HG02973 (cell line): ENCODE measurements at regions not wholly inside any gene's neighbourhood (a gene's known extent, or its start where the extent isn't known, plus 50 kb on each side); places are given as distances from the start of the nearest gene placed in this dataset.
A peak's percentile ranks its signal among the peaks of the same experiment; 100 is the strongest.

Experiments used
- ATAC-seq: cut with Tn5 transposase; IDR thresholded peaks from one replicate; pipeline ENCODE4 v1.9.1; 2021; ENCODE audit warnings: moderate library complexity; ENCODE audit not compliant: unreplicated experiment

DNA sequence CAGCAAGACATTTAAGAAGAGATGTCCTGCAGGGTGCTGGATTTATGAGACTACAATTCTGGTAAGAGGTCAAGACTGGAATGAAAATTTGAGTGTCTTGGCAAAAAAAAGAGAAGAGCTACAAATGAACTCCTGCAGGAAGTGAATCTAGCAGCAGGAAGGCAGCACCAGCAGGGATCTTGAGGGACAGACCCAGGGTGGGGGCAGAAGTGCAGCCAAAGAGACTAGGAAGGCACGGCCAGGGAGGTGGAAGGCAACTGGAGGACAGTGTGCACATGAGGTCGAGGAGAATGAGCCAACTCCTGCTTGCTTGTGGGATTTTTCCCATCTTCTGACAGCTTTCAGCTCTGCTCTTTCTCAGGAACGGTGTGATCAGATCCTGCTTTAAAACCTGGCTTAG lies 263.2 kb downstream of the BUD13 start:
- no peak for ATAC-seq

- ATAC-seq: no peak
These were observed 264.7 kb downstream of the BUD13 start for GRCh38 chr11:116507849-116508695.

DNA sequence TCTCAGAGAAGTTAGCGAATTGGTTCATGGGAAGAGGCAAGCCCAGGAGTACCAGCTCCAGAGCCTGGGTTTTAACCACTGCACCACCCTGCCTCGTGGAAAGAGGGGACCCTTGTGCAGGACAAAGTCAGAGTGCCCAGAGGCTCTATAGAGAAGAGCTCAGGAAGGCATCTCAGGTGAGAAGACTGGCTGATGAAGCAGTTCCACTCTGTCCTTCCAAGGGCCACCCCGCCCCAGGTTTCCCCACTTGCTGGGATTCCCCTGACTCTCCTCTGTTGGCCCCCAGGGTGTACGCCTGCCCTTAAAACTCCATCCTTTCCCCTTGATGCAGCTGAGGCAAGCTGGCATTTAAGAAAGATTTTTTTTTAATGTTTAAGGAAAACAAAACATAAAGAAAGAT lies 265.8 kb downstream of the BUD13 start:
- no peak for ATAC-seq

- no peak for ATAC-seq
These were observed 266.4 kb downstream of the BUD13 start for GRCh38 chr11:116506263-116506825.

DNA sequence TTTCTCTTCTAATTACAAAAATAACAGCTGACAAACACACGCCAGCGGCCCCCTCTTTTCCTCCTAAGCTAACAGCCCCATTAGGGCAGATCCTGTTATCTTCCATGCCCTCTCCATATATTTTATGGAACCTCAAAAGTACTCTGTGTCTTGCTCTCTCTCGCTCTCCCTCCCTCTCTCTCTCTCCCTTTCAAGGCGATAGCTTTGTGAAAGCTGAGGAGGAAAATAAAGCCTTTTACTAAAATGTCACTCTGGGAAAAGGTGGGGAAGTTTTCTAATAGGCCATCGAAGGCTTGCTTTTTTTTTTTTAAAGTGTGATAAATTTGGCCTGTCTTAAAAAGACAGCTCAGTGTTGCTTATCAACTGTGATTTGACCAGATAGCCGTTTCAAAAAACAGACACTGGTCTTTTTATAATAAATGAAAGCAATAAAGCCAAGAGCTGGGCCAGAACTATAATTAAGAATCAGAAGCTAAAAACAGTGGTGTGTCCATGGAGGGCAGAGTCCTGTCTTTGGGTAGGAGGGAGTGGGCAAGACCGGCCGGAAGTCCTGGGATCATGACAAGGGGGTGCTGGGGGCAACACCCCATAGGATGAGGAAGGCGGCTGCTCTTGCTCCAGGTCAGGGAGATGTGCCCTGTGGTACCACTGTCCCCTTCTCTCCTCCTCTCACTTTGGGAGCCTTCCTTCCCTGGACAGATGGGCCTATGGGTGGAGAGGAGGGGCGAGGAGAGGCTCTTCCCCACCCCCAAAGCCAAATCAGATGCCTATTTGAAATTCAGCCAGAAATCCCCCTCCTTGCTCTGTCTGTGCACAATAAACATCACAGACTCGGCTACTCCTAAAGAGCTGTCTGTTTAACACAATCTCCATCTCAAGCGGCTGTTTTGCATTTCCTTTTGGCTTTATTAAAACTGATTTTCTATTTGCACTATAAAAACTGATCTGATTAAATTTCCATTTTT lies 267.2 kb downstream of the BUD13 start:
- no peak for ATAC-seq

DNA sequence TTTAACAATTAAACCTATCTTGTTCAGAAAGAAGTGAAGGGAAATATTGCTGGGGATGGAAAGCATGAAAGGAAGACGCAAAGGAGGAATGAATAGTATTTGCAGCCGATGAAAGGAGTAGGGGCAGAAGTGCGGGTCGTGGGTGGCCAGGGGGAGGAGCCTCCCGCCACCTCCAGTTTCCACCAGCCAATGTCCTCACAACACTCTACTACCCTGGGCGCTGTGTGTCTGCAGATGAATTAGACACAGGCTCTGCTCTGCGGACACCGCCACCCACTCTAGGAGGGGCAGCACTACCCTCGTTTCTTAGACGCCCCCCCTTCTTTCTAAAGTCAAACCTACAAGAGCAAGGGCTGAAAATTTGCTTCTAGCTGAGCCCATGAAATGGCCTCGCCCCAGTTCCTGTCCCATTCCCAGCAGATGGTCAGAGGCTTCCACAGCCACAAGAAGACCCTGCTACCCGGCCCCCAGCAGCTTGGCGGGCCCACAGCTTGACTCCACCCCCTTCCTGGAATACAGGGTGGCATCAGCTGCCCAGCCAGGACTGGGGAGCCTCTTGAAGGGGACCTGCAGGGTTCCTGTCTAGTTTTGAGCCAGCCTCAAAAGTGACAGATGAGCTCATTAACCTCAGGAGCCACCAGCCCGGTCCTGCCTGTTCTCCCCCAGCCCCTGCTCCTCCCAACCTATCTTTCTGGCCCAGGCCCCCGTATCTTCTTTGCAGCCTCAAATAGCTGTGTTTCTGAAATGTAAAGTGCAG lies 268.1 kb downstream of the BUD13 start:
- ATAC-seq: no peak

DNA sequence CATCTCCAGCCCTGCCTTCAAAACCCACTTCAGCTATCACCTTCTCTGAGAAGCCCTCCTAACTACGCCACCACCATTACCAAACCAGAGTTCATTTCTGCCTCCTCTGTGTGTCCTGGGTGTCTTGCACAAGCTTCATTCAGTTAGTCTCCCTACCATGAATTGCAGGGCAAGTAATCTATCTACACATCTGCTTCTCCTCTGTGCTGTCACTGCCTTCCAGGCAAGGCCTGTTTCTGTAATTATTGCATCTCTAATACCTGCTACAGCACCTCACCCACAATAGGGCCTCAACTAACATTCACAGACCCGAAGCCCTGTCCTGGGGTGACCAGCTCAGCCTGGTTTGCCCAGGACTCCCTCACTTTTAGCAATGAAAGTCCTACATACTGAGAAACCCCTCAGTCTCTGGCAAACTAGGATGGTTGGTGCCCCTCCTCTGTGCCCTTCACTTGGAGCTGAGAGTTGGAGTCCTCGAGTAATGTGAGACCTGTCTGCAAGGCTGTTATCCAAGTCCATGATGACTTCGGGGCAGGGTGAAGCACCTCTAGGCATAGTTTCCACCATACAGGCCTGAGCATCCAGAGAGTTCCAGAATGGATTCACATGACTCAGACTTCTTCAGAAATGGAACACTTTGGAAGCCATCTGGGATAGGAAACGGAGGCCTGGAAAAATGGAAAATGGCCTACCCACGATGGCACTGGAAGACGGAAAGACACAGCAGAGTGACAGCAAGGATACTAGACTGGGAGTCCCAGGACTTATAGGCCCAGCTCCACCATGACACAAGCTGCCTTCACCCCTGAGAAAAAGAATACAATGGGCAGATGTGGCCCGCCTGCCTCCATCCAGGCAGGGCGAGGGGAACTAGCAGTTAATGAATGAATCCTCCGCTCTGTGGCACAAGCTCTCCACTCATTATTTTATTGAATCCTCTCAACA lies 269.3 kb downstream of the BUD13 start:
- no peak for ATAC-seq

GRCh38 chr11:116502641-116503061 lies 270.1 kb downstream of the BUD13 start:
- ATAC-seq: no peak

- ATAC-seq: no peak
These were observed 271.1 kb downstream of the BUD13 start for GRCh38 chr11:116501728-116502127.

DNA sequence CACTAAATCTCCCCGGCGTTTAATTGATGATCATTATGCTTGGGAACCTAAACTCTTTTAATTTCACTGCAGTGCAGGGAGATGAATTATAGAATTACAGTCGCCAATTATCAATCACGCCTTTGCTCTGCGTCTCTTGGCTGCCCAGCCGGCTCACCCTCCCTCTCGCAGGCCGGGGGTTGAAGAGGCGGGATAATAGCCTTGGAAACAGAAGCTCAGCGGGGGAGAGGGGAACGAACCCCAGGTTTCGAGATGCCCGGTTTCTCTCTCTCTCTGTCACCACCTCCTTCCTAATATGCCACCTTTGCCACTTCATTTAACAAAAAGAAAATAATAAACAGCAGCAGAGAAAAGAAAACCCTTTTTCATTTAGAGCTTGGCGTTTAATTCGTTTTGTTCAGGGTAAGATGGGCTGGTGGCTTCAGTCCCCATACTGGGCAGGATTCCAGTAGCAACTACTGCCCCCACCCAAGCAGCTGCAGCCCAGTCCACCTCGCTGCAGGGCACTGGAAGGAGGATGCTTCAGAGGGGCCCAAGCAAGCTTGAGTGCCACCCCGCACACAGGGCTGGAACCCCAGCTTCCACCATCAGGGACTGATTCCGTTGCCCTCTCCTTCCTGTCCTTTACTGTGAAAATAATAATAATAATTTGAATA lies 271.7 kb downstream of the BUD13 start:
- ATAC-seq: no peak

GRCh38 chr11:116500026-116500946 lies 272.5 kb downstream of the BUD13 start:
- no peak for ATAC-seq

DNA sequence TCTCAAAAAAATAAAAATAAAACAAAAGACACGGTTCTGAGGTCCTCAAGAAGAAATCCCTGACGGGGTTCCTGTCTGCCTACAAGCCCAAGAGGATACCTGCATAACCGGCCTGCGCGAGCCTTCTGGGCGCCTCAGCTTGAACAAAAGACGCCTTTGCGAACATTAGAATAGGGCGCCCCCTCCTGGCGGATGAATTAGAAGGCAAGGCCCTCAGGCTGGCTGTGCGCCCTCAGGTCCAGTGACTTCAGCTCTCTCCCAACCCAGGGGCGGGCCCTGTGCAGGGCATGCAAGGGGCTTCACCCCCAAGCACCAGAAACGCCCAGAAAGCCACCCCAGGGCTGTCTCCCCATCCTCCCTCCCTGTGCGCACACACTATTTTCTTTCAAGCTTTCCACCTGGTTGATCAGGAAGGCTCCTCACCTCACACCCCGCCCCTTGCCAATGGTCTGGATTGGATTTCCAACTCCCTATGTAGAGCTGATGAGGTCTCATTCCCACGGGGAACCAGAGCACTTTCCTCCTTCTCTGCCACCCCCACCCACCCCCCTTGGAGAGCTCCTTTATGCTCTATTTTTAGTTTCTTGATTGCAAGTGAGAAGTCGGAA lies 273.3 kb downstream of the BUD13 start:
- peak; percentile 45 for ATAC-seq

GRCh38 chr11:116498161-116498560 lies 274.6 kb downstream of the BUD13 start:
- ATAC-seq: no peak

DNA sequence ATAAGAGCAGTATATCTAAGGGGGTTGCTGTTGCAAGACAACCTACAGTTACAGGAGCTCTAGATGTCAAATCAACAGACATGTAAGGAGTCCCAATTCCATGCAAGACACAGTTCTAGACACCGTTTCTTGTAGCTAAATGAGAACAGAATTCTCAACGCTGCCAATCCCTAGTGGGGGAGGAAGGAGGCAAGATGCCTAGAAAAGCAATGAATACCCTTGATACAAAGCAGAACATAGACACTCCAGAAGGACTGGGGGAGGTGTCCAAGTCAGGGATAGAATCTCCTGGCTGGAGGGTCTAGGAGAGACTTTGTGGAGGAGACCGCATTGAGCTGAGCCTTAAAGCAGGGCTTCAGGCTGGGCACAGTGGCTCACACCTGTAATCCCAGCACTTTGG lies 280.2 kb downstream of the BUD13 start:
- ATAC-seq: no peak

GRCh38 chr11:116488836-116489389 lies 283.9 kb downstream of the BUD13 start:
- no peak for ATAC-seq

GRCh38 chr11:116485425-116485824 lies 287.4 kb downstream of the BUD13 start:
- no peak for ATAC-seq

DNA sequence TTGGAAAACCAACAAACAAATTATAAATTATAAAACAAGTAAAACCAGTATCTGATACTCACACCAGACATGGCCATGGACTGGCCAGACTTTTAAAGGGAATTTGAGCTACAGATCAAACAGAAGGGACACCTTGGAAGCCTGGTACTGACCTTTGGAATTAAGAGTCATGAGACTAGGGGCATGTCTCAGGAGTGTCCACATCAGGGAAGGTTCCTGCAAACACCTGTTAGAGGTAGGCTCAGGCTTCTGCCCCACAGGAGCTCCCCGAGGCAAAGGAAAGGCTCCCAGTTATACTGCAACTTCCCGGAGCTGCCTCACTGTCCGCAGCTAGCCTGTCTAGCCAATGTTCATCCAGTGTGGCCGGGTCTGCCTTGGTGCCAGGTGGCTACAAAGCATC lies 290.1 kb downstream of the BUD13 start:
- ATAC-seq: no peak
